Stomach (tissue), 8 donors: ENCODE measurements at regions not wholly inside any gene's neighbourhood (a gene's known extent, or its start where the extent isn't known, plus 50 kb on each side); places are given as distances from the start of the nearest gene placed in this dataset.

Experiments used
- DNase-seq, 2 donors: peaks; one replicate each; pipeline versions ENCODE4 v3.0.0 to v3.0.0-alpha.2; 2013 to 2019
- H3K27ac ChIP-seq, 5 donors: fragments of 200-600 bp in 4 of 5; sonication (generic) in 4 of 5; one replicate each; pipeline ENCODE4 v1.5.1; 2013 to 2019; ENCODE audit warnings: mild to moderate bottlenecking in 1 of 5, moderate library complexity in 1 of 5
- H3K27me3 ChIP-seq, 3 donors: fragments of 200-600 bp; sonication (generic); one replicate each; pipeline ENCODE4 v1.5.1; 2017 to 2019; ENCODE audit warnings: mixed run types in 1 of 3
- H3K36me3 ChIP-seq, 4 donors: fragments of 200-600 bp; sonication (generic); 1 replicate in 3 of 4; 2 replicates in 1 of 4; pipeline ENCODE4 v1.5.1; 2016 to 2019
- H3K4me1 ChIP-seq, 4 donors: fragments of 200-600 bp; sonication (generic); one replicate each; pipeline ENCODE4 v1.5.1; 2016 to 2019
- H3K4me3 ChIP-seq, 4 donors: fragments of 200-600 bp; sonication (generic) in 3 of 4; one replicate each; pipeline ENCODE4 v1.5.1; 2016 to 2019; ENCODE audit warnings: mild to moderate bottlenecking in 1 of 4
- H3K9me3 ChIP-seq, 4 donors: fragments of 200-600 bp; sonication (generic); one replicate each; pipeline ENCODE4 v1.5.1; 2016 to 2019
- CTCF ChIP-seq, 7 experiments: fragments of 450-650 bp in 4 of 7; fragments of 200-600 bp in 3 of 7; sonication (generic) in 3 of 7; IDR thresholded peaks; one replicate each; pipeline ENCODE4 v1.5.1; 2016 to 2019; ENCODE audit warnings: antibody characterized with exemption in 7 of 7, control low read depth in 2 of 7, mild to moderate bottlenecking in 1 of 7
- EP300 ChIP-seq: sonication (generic); formaldehyde crosslinking; IDR thresholded peaks from one replicate; pipeline ENCODE4 v1.6.1; 2017; ENCODE audit warnings: antibody characterized with exemption
- POLR2A ChIP-seq, 4 donors: fragments of 450-650 bp; IDR thresholded peaks; one replicate each; pipeline ENCODE4 v1.6.1; 2016; ENCODE audit warnings: antibody characterized with exemption in 4 of 4, control low read depth in 2 of 4, mild to moderate bottlenecking in 1 of 4, moderate library complexity in 1 of 4
- POLR2AphosphoS5 ChIP-seq, 3 donors: sonication (generic); formaldehyde crosslinking; IDR thresholded peaks; one replicate each; pipeline ENCODE4 v1.6.1; 2016; ENCODE audit warnings: antibody characterized with exemption in 3 of 3
- WGBS, 5 donors: extraction: QIAGEN DNeasy Blood & Tissue Kit in 3 of 5; methylation state at CpG; one replicate each; pipeline versions ENCODE4 v1.1.5 to v1.1.7; 2013 to 2018; 5-methylcytosine and 5-hydroxymethylcytosine counted together
- intact Hi-C: fragments of 100-400 bp; cut with DNase I; formaldehyde crosslinking; loops from one replicate; pipeline ENCODE4 v1.15.1; 2023; ENCODE audit warnings: low total_unique reads
- donor health status: healthy with polysubstance abuse.
- donor health status: Bipolar disorder and iron deficiency.
- donor health status: healthy.

GRCh38 chr1:56139836-56140235 lies 439.5 kb downstream of the PLPP3 start:
- TF ChIP-seq CTCF (IDR thresholded peaks at IDR 0.05) (no peak), EP300 (no peak), POLR2AphosphoS5 (IDR thresholded peaks at IDR 0.05) (no peak)
- WGBS, 5 donors: 49 to 74% (median 55%) methylated on average over 5 of the region's 5 CpGs
- intact Hi-C loops: no loop called here
- no peak for DNase-seq
- Histone ChIP-seq H3K27ac (no peak overlapping the region), H3K36me3 (no peaks in the 10 kb centered on the region), H3K27me3 (no peaks in the 10 kb centered on the region), H3K4me1 (peaks cover 0 to 8% (median 0%) of the 10 kb centered on the region in 4 donors), H3K9me3 (no peaks in the 10 kb centered on the region), H3K4me3 (no peak overlapping the region)

DNA sequence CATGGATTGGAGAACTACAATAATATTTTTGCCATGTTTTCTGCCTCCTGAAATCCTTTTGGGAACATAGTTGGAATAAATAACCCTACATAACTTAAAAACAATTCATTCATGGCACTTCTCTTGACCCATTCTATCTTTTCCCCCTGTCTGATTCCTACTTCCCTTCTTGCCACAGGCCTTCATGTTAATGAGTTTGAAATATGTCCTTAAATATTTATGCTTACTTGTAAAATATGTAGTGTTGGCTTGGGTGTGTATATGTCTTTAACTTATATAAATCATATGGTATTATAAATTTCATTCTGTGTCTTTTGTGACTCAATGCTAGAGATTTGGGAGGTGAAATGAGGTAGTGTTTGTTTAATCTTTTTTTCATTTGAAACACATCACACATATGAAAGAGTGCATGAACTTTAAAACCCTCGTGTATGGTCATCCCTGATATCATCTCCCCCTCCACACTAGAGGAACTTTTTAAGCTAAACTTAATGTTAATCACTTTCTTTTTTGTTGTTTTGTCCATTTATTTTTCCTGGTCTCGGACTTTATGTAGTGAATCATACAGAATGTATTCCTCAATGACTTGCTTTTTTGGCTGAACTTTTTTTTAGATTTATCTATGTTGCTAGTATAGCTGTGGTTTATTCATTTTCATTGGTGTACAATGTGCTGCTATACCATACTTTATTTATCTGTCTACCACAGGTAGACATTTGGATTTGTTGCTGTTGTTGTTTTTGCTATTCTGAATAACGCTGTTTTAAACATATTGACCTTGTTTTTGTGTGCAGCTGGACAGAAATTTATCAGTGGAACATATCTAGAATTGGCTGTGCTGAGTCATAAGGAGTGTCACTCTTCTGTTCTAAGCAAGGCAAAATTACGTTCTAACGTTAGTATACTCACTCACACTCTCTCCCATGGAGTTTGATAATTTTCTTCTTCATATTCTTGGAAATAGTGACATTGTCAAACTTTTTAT lies 441.6 kb downstream of the PLPP3 start:
- 45 to 60% (median 55%) methylated on average over 5 of the region's 5 CpGs for WGBS, 5 donors
- no peak overlapping the region for H3K4me3 ChIP-seq
- peaks cover 0 to 8% (median 0%) of the 10 kb centered on the region in 4 donors for H3K4me1 ChIP-seq
- no peaks in the 10 kb centered on the region for H3K9me3 ChIP-seq
- H3K27me3 ChIP-seq: no peaks in the 10 kb centered on the region
- H3K27ac ChIP-seq: no peak overlapping the region
- intact Hi-C loops: no loop called here
- H3K36me3 ChIP-seq: no peaks in the 10 kb centered on the region
- no peak for TF ChIP-seq CTCF (IDR thresholded peaks at IDR 0.05)
- no peak for TF ChIP-seq EP300
- no peak for TF ChIP-seq POLR2AphosphoS5 (IDR thresholded peaks at IDR 0.05)
- no peak for TF ChIP-seq POLR2A (IDR thresholded peaks at IDR 0.05)
- DNase-seq: no peak

DNA sequence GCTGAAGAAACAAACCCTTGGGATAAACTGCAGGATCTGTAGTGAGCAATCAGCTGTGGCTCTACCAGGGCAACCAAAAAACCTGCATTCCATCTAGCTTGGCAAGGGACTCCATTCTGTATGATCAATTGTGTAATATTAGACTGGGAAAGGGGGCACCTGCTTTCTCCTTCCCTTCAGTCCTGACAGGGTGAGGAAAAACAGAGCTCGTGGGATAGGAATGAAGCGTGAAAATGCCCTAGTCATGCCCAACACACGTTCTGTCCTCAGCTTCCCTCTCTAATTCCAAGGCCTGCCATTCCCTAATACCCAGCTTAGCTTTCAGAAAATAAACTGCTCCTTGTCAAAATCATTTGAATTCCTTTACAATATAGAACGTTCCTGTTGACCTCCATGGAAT lies 442.3 kb downstream of the PLPP3 start:
- intact Hi-C loops: no loop called here
- Histone ChIP-seq H3K27ac (no peak overlapping the region), H3K36me3 (no peaks in the 10 kb centered on the region), H3K27me3 (no peaks in the 10 kb centered on the region), H3K4me1 (peaks cover 0 to 8% (median 0%) of the 10 kb centered on the region in 4 donors), H3K4me3 (no peak overlapping the region), H3K9me3 (no peaks in the 10 kb centered on the region)
- TF ChIP-seq POLR2AphosphoS5 (IDR thresholded peaks at IDR 0.05) (peak in 2 of 3 donors; percentile 8 to 70), CTCF (IDR thresholded peaks at IDR 0.05) (no peak)
- WGBS, 5 donors: 61 to 81% (median 71%) methylated on average over 4 of the region's 4 CpGs
- DNase-seq: peak in 1 of 2 donors; percentile 33

GRCh38 chr1:56135864-56136147 lies 443.6 kb downstream of the PLPP3 start:
- Histone ChIP-seq H3K4me1 (peaks cover 0 to 8% (median 0%) of the 10 kb centered on the region in 4 donors), H3K4me3 (no peak overlapping the region), H3K36me3 (no peaks in the 10 kb centered on the region), H3K9me3 (no peaks in the 10 kb centered on the region), H3K27me3 (no peaks in the 10 kb centered on the region), H3K27ac (no peak overlapping the region)
- no peak for DNase-seq
- TF ChIP-seq POLR2A (IDR thresholded peaks at IDR 0.05) (no peak), POLR2AphosphoS5 (IDR thresholded peaks at IDR 0.05) (no peak), EP300 (no peak), CTCF (IDR thresholded peaks at IDR 0.05) (no peak)
- intact Hi-C loops: no loop called here
